ENCODE measurements at regions not wholly inside any gene's neighbourhood (a gene's known extent, or its start where the extent isn't known, plus 50 kb on each side); places are given as distances from the start of the nearest gene placed in this dataset.

- H3K27me3 ChIP-seq (ENCODE audit: insufficient read depth, low read length): no peaks in the 10 kb centered on the region
- H3K36me3 ChIP-seq (ENCODE audit: insufficient read depth, low read length): no peaks in the 10 kb centered on the region
- H2AFZ ChIP-seq (ENCODE audit: low read depth, low read length): no peak overlapping the region
- no peak overlapping the region for H3K4me3 ChIP-seq (ENCODE audit: low read length)
- no peaks in the 10 kb centered on the region for H3K4me1 ChIP-seq (ENCODE audit: insufficient read depth, low read length)
- no peaks in the 10 kb centered on the region for H3K9me3 ChIP-seq (ENCODE audit: low read length)
Observed at GRCh38 chr1:55428944-55429931, 214.1 kb upstream of the USP24 start.

- Histone ChIP-seq H3K27me3 (ENCODE audit: insufficient read depth, low read length) (no peaks in the 10 kb centered on the region), H3K9me3 (ENCODE audit: low read length) (no peaks in the 10 kb centered on the region), H3K4me3 (ENCODE audit: low read length) (no peak overlapping the region), H2AFZ (ENCODE audit: low read depth, low read length) (no peak overlapping the region), H3K36me3 (ENCODE audit: insufficient read depth, low read length) (no peaks in the 10 kb centered on the region), H3K4me1 (ENCODE audit: insufficient read depth, low read length) (no peaks in the 10 kb centered on the region)
Observed at GRCh38 chr1:55428231-55428630, 213.1 kb upstream of the USP24 start.

GRCh38 chr1:55427606-55428005 is 212.4 kb upstream of the USP24 start:
- no peak overlapping the region for H2AFZ ChIP-seq (ENCODE audit: low read depth, low read length)
- no peaks in the 10 kb centered on the region for H3K9me3 ChIP-seq (ENCODE audit: low read length)
- H3K36me3 ChIP-seq (ENCODE audit: insufficient read depth, low read length): no peaks in the 10 kb centered on the region
- H3K27me3 ChIP-seq (ENCODE audit: insufficient read depth, low read length): no peaks in the 10 kb centered on the region
- H3K4me3 ChIP-seq (ENCODE audit: low read length): no peak overlapping the region
- H3K4me1 ChIP-seq (ENCODE audit: insufficient read depth, low read length): no peaks in the 10 kb centered on the region

GRCh38 chr1:55426619-55427018 is 211.5 kb upstream of the USP24 start:
- H3K36me3 ChIP-seq (ENCODE audit: insufficient read depth, low read length): no peaks in the 10 kb centered on the region
- no peaks in the 10 kb centered on the region for H3K27me3 ChIP-seq (ENCODE audit: insufficient read depth, low read length)
- no peak overlapping the region for H3K4me3 ChIP-seq (ENCODE audit: low read length)
- no peaks in the 10 kb centered on the region for H3K4me1 ChIP-seq (ENCODE audit: insufficient read depth, low read length)
- H3K9me3 ChIP-seq (ENCODE audit: low read length): no peaks in the 10 kb centered on the region
- H2AFZ ChIP-seq (ENCODE audit: low read depth, low read length): no peak overlapping the region

- no peak overlapping the region for H3K4me3 ChIP-seq (ENCODE audit: low read length)
- no peaks in the 10 kb centered on the region for H3K27me3 ChIP-seq (ENCODE audit: insufficient read depth, low read length)
- H3K9me3 ChIP-seq (ENCODE audit: low read length): no peaks in the 10 kb centered on the region
- H3K4me1 ChIP-seq (ENCODE audit: insufficient read depth, low read length): no peaks in the 10 kb centered on the region
- no peaks in the 10 kb centered on the region for H3K36me3 ChIP-seq (ENCODE audit: insufficient read depth, low read length)
- no peak overlapping the region for H2AFZ ChIP-seq (ENCODE audit: low read depth, low read length)
Observed at GRCh38 chr1:55426156-55426555, 211.0 kb upstream of the USP24 start.

DNA sequence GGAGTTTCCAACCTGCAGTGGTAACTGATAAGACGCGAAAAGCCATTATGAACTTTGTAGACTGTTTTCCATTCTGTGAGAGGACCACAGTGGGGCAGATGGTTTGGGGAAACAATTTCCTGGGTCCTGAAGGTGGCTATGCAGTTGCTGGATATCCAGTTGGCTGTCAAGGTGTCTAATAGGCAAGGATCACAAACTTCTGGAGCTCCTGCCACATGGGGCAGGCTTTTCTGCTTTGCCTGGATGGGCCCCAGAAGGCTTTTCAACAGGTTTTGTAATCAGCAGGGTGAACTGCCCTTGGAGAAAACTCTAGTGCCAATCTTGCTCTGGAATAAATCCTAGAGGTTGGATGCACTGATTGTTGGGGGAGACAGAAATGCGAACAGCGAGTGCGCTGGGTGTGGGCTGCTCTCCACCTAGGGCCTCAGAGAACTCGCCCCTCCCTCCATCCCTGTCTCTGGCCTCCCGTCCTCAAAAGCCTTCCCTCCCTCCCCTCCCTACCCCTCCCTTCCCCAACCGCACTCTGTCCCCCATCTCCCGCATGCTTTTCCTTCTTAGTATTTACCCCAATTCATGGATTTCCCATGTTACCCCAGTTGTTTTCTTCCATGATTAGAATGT is 210.3 kb upstream of the USP24 start:
- H2AFZ ChIP-seq (ENCODE audit: low read depth, low read length): no peak overlapping the region
- H3K27me3 ChIP-seq (ENCODE audit: insufficient read depth, low read length): no peaks in the 10 kb centered on the region
- H3K4me3 ChIP-seq (ENCODE audit: low read length): no peak overlapping the region
- H3K9me3 ChIP-seq (ENCODE audit: low read length): no peaks in the 10 kb centered on the region
- H3K36me3 ChIP-seq (ENCODE audit: insufficient read depth, low read length): no peaks in the 10 kb centered on the region
- no peaks in the 10 kb centered on the region for H3K4me1 ChIP-seq (ENCODE audit: insufficient read depth, low read length)

DNA sequence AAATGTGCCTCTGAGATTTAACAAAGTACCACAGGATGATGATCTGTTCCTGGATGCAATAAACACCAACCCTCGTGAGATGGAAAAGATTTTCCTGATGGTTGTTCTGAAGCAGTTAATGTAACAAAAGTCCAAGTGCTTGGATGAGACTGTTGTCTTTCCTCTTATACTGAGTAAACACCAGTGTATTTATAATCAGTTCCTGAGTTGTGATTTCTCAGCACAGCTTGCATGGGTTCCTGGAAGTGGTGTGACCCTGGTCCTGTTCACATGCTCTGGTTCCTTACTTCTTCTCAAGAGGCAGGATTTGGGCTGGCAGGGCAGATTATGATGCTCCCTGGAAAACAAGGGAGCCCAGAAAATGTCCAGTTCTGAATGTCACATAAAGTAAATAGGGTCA is 208.2 kb upstream of the USP24 start:
- no peak overlapping the region for H3K4me3 ChIP-seq (ENCODE audit: low read length)
- no peaks in the 10 kb centered on the region for H3K9me3 ChIP-seq (ENCODE audit: low read length)
- no peaks in the 10 kb centered on the region for H3K27me3 ChIP-seq (ENCODE audit: insufficient read depth, low read length)
- H3K4me1 ChIP-seq (ENCODE audit: insufficient read depth, low read length): no peaks in the 10 kb centered on the region
- no peak overlapping the region for H2AFZ ChIP-seq (ENCODE audit: low read depth, low read length)
- H3K36me3 ChIP-seq (ENCODE audit: insufficient read depth, low read length): no peaks in the 10 kb centered on the region

GRCh38 chr1:55420929-55421716 is 206.0 kb upstream of the USP24 start:
- Histone ChIP-seq H3K9me3 (ENCODE audit: low read length) (no peaks in the 10 kb centered on the region), H3K36me3 (ENCODE audit: insufficient read depth, low read length) (no peaks in the 10 kb centered on the region), H3K4me1 (ENCODE audit: insufficient read depth, low read length) (no peaks in the 10 kb centered on the region), H2AFZ (ENCODE audit: low read depth, low read length) (no peak overlapping the region), H3K4me3 (ENCODE audit: low read length) (no peak overlapping the region), H3K27me3 (ENCODE audit: insufficient read depth, low read length) (no peaks in the 10 kb centered on the region)

DNA sequence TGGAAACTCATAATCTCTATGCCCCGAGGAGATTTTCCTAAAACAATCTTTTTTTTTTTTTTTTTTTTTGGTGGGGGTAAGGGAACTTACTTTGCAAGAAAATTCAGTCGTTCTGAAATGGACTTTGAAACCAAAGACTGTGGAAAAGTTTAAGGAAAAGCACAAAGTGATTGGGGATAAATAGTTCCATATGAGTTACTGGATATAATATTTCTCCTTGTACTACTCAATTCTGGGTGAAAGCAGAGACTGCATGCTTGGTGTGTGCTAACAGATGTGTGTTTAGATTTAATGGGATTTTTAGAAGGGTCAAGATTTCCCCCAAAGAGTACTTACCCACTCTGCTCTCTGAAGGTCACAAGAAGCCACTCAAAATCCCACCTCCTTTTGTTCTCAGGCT is 204.9 kb upstream of the USP24 start:
- no peaks in the 10 kb centered on the region for H3K36me3 ChIP-seq (ENCODE audit: insufficient read depth, low read length)
- H2AFZ ChIP-seq (ENCODE audit: low read depth, low read length): no peak overlapping the region
- no peak overlapping the region for H3K4me3 ChIP-seq (ENCODE audit: low read length)
- H3K4me1 ChIP-seq (ENCODE audit: insufficient read depth, low read length): no peaks in the 10 kb centered on the region
- no peaks in the 10 kb centered on the region for H3K27me3 ChIP-seq (ENCODE audit: insufficient read depth, low read length)
- no peaks in the 10 kb centered on the region for H3K9me3 ChIP-seq (ENCODE audit: low read length)

DNA sequence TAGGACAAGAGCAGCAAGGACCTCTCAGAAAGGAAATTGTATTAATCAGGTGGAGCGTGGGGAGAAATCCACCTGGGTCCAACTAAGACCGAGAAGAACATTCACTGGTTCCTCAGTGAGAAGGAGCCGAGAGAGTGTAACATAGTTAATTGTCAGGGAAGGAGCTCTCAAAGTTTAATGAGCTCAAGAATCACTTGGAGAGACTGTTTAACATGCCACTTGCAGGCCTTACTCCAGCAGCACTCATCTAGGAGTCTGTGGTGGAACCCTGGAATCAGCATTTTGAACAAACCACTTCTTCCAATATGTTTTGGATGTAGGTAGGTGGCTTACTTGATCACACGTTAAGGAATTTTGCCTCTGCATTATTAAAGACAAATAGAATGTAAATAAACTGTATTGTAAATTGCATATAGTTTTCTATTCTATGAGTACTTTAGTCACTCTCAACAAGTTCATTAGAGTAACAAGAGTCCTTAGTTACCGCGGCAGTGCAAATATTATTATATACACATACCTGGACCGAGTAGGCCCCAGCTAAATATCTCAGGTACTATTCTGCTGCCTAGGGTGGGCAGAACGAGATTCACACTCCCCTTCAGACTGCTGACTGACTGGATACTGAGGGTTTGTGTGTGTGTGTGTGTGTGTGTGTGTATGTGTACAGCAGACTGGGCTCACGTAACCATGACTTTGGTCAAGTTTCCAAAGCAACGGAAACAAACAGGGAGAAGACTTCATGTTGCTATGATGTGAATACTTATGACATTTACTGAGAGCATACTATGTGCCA is 203.2 kb upstream of the USP24 start:
- H3K36me3 ChIP-seq (ENCODE audit: insufficient read depth, low read length): no peaks in the 10 kb centered on the region
- no peak overlapping the region for H3K4me3 ChIP-seq (ENCODE audit: low read length)
- H3K4me1 ChIP-seq (ENCODE audit: insufficient read depth, low read length): no peaks in the 10 kb centered on the region
- H3K27me3 ChIP-seq (ENCODE audit: insufficient read depth, low read length): no peaks in the 10 kb centered on the region
- H2AFZ ChIP-seq (ENCODE audit: low read depth, low read length): no peak overlapping the region
- H3K9me3 ChIP-seq (ENCODE audit: low read length): no peaks in the 10 kb centered on the region

GRCh38 chr1:55416164-55416842 is 201.1 kb upstream of the USP24 start:
- Histone ChIP-seq H3K9me3 (ENCODE audit: low read length) (no peaks in the 10 kb centered on the region), H3K4me3 (ENCODE audit: low read length) (no peak overlapping the region)

DNA sequence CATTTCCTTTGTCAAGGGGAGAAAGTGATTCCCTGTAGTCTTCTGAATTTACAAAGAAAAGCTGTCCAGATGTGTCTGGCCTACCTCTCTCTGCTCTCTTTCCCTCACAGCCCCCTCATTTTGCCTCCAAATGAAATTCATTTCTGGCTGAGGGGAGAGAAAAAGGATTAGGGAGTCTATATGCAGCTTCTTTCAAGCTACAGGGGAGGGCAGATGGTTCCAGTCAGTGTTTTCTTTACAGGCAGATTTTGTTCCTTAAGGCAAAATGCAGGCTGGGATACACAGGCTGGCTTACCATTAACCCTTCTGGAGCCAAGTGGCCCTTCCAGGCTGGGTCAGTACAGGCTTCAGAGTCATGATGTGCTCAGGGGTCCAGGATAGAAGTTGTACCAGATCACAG is 198.1 kb upstream of the USP24 start:
- Histone ChIP-seq H3K36me3 (ENCODE audit: insufficient read depth, low read length) (no peaks in the 10 kb centered on the region), H2AFZ (ENCODE audit: low read depth, low read length) (no peak overlapping the region), H3K4me3 (ENCODE audit: low read length) (no peak overlapping the region), H3K9me3 (ENCODE audit: low read length) (no peaks in the 10 kb centered on the region), H3K27me3 (ENCODE audit: insufficient read depth, low read length) (no peaks in the 10 kb centered on the region), H3K4me1 (ENCODE audit: insufficient read depth, low read length) (no peaks in the 10 kb centered on the region)

More at GRCh38 chr1:55416164-55416842, 201.1 kb upstream of the USP24 start:
- Histone ChIP-seq H3K27me3 (ENCODE audit: insufficient read depth, low read length) (no peaks in the 10 kb centered on the region), H3K4me1 (ENCODE audit: insufficient read depth, low read length) (no peaks in the 10 kb centered on the region), H2AFZ (ENCODE audit: low read depth, low read length) (no peak overlapping the region), H3K36me3 (ENCODE audit: insufficient read depth, low read length) (no peaks in the 10 kb centered on the region)

Measured in neuron (in vitro differentiated cells).